GM18520 (cell line): ENCODE measurements at regions not wholly inside any gene's neighbourhood (a gene's known extent, or its start where the extent isn't known, plus 50 kb on each side); places are given as distances from the start of the nearest gene placed in this dataset.
"Not testable (repeated sequence)": the region's sequence is repeated elsewhere in the genome, so short reads cannot be mapped to it uniquely, and the experiment has no call there.

Source experiments
- ATAC-seq: cut with Tn5 transposase; IDR thresholded peaks from one replicate; pipeline ENCODE4 v1.9.1; 2021; ENCODE audit not compliant: unreplicated experiment

DNA sequence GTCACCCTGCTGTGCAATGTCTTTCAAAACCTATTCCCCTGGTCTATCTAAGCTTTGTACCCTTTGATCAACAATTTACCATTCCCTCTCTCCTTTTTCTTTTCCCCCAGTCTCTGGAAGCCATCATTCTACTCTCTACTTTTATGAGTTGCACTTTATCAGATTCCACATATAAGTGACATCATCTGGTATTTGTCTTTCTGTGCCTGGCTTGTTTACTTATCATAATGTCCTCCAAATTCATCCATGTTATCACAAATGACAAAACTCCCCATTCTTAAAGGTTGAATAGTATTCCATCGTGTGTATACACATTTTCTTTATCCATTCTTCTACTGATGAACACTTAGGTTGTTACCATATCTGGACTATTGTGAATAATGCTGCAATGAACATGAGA is 344.2 kb upstream of the CCNH start:
- no peak for ATAC-seq

DNA sequence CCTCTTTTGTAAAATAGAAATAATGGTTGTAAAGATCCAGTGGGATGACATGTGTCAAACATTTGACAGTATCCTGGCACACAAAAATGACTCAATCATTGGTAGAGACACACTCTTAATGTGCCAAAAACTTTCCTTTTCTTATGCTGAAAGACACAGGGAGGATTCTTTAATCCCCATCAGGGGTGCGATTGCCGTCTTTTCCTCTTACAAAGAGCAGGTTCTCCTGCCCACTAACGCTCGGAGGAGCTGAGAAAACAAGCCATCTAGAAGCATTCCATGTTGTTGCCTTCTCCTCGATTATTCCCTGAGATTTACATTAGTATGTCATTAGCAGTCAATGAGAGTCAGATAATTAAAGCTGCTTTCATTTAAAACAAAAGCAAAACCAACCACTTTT is 342.6 kb upstream of the CCNH start:
- no peak for ATAC-seq

- ATAC-seq = no peak
Measured at GRCh38 chr5:87754009-87754757, 341.5 kb upstream of the CCNH start.

- no peak for ATAC-seq
Measured at GRCh38 chr5:87752362-87752761, 339.6 kb upstream of the CCNH start.

GRCh38 chr5:87751824-87752223 is 339.1 kb upstream of the CCNH start:
- ATAC-seq = no peak

- no peak for ATAC-seq
Measured at GRCh38 chr5:87746891-87747377, 334.2 kb upstream of the CCNH start.

- no peak for ATAC-seq
Measured at GRCh38 chr5:87746341-87746740, 333.6 kb upstream of the CCNH start.

DNA sequence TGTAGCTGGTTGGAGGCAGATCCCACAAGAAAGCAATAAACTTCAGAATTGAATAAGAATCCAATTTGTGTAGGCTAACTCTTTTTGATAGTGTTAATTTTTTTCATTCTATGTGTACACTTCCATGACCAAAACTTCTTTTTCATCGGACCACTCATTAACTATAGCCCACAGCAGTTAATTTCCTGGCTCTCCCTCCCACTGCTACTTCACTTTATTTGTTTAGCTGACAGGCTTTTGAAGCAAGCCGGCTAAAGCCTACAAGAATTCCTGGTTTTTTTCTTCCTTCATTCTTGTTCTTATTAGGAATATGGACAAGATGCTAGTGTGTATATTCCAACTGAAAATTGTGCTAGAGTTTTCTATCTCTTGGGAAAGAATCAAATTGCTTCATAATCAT is 329.2 kb upstream of the CCNH start:
- no peak for ATAC-seq

DNA sequence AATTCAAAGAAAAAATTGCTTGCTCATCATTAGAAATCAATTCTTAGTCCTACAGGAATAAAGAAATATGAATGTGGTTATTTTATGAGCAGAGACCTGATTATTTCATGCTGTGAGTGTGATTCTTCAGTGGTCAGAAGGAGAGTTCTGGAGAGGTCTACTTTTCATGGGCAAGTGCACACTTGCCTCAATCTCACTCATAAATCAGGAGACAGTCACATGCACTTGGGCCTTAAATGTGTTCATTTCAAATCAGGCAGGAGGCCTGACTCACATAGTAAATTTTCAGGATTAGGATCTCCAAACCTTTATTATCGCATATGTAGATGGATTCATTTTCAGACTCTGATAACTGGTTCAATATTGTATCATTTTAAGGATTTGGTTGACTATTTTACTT is 323.2 kb upstream of the CCNH start:
- no peak for ATAC-seq

DNA sequence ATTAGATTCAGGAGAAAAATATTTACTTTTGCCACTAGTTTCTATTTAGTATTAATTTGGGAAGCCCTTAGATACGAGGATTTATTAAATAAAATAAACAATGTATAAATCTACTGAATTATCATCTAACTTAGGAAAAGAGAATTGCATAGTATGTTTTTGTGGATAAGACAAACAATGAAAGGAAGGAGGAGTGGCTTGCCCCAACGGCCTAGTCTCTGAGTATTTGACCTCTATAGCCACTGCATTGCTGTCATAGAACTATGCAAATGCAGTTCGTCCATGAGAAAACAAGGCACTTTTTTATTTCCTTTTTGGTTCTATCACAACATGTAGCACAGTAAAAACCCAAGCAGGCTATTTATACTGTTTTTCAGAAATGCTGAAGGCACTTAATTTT is 321.2 kb upstream of the CCNH start:
- ATAC-seq = no peak

GRCh38 chr5:87732875-87733768 is 320.4 kb upstream of the CCNH start:
- ATAC-seq = no peak

- no peak for ATAC-seq
Measured at GRCh38 chr5:87729781-87730180, 317.1 kb upstream of the CCNH start.

- no peak for ATAC-seq
Measured at GRCh38 chr5:87722286-87722685, 309.6 kb upstream of the CCNH start.

- not testable (repeated sequence) for ATAC-seq
Measured at GRCh38 chr5:87718224-87718925, 305.6 kb upstream of the CCNH start.

GRCh38 chr5:87717761-87718160 is 305.0 kb upstream of the CCNH start:
- no peak for ATAC-seq

DNA sequence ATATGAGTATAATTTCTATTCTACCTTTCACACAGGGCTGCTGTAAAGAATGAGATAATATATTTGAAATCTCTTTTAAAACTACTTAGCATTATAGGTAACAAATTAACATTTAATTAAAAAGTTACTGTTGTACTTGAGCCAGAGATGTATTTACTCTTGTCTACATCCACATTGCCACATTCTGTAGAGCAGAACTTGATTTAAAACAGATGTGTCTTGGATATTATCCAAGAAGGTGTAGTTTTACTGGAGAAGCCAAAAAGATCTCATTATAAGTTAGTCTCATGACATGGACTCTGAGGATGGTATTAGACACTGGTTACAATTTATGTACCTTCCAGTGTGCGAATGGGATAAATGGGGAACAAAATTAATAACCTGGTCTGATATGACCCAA is 293.1 kb upstream of the CCNH start:
- ATAC-seq = no peak

DNA sequence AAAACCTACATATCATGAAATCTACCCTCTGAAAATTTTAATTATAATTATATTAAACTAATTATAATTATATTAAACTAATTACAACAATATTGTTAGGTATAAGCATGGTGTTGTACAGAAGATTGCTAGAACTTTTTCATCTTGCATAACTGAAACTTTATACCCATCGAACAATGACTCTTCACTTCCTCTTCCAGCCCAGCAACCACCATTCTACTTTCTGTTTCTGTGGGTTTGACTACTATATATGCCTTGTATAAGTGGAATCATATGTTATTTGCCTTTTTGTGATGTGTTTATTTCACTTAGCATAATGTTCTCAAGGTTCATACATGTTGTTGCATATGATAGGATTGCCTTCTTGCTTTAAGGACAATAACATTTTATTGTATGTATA is 274.2 kb upstream of the CCNH start:
- ATAC-seq = peak; percentile 92

DNA sequence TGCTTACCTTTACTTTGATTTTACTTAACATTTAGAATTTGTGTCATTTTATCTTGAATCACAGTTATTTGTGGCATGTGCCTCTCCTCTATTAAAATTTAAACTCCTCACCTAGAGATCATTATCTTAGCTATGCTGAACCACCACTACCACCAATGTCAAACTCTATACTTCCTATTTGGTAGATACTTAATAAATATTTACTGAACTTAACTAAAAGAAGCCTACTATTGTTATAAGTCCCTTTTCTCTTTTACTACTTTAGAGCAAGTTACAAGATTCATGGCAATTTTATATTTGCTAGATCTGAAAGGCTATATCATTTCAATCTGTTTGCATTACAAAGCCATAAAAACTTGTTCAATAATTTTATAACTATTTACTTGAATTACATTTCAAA is 273.3 kb upstream of the CCNH start:
- no peak for ATAC-seq

GRCh38 chr5:87674235-87674634 is 261.5 kb upstream of the CCNH start:
- ATAC-seq = no peak

DNA sequence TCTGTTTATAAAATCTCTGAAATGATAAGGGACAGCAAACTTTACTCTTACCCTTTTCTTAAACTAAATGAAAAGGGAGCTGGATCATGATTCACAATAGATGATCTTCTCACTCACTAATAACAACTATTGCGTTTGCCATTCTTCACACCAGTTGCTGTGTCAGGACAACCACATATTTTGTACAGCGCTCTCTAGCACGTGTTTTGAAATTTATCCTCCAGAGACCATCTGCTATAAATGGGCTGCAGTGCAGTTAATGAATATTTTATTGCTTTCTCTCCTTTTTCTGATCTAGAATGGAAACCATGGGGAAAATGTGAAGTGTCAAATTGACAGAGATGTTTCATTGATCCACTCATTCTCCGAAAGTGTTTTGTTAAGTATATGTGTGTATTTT is 258.4 kb upstream of the CCNH start:
- no peak for ATAC-seq

DNA sequence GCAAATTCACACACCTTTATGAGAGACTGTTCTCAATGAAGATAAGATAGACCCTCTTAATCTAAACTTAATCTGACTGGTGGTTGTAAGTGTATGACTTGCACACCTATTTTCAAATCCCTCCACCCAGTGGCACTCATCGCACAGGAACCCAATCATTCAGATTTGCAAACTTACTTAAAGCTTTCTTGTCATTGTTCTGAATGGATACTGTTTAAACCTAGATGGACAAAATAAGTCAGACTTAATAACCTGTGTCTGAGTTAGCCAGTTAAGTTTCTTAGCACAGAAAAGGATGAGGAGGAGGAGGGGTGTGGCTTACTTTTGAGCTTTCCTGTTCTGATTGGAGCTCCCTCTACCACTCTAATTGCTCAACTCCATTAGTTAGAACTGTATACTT is 252.4 kb upstream of the CCNH start:
- ATAC-seq = no peak
